ENCODE measurements at regions not wholly inside any gene's neighbourhood (a gene's known extent, or its start where the extent isn't known, plus 50 kb on each side); places are given as distances from the start of the nearest gene placed in this dataset.

GRCh38 chr15:97473627-97474026 is 486.9 kb upstream of the ARRDC4 start:
- Histone ChIP-seq H2AFZ (ENCODE audit: low read length) (no peak overlapping the region), H3K27me3 (ENCODE audit: control insufficient read depth in 1 of 2, insufficient read depth in 2 of 2, low read length in 2 of 2) (no peaks in the 10 kb centered on the region), H3K4me1 (ENCODE audit: insufficient read depth, low read length) (no peaks in the 10 kb centered on the region), H3K4me2 (ENCODE audit: low read depth, low read length) (no peak overlapping the region), H3K36me3 (replicated peaks in 1 of 2; ENCODE audit: control insufficient read depth in 1 of 2, insufficient read depth in 2 of 2, low read length in 2 of 2) (no peaks in the 10 kb centered on the region), H3K79me2 (ENCODE audit: insufficient read depth, low read length) (no peaks in the 10 kb centered on the region), H4K20me1 (ENCODE audit: insufficient read depth, low read length) (no peaks in the 10 kb centered on the region), H3K4me3 (replicated peaks in 1 of 3; ENCODE audit: insufficient read depth in 1 of 3, low read depth in 2 of 3, low read length in 3 of 3) (no peak overlapping the region), H3K9ac (ENCODE audit: insufficient read depth, low read depth, low read length) (no peak overlapping the region), H3K27ac (ENCODE audit: extremely low read length, insufficient read depth, low read length) (no peak overlapping the region), H3K9me3 (ENCODE audit: low read length) (peaks cover 80% of the 10 kb centered on the region)
- in situ Hi-C loops (cut with HindIII; ENCODE audit: extremely low pct_ligation_motif_present, low pct_unique_long_range_greater_than_20kb), result no loop called here
- no peak for TF ChIP-seq HMG20A (CRISPR knock-in tag; IDR thresholded peaks at IDR 0.05; ENCODE audit: borderline replicate concordance)
- no peak for TF ChIP-seq PAWR (CRISPR knock-in tag; IDR thresholded peaks at IDR 0.05; ENCODE audit: borderline replicate concordance)
- TF ChIP-seq ZNF703 (CRISPR knock-in tag; IDR thresholded peaks at IDR 0.05; ENCODE audit: borderline replicate concordance), result no peak
- TF ChIP-seq POLR2A (IDR thresholded peaks at IDR 0.05; ENCODE audit: insufficient read depth in 1 of 2, low read depth in 2 of 2, low read length in 2 of 2), result no peak
- no peak for TF ChIP-seq ZNF512 (CRISPR knock-in tag; IDR thresholded peaks at IDR 0.05)
- DNase-seq (ENCODE audit: low spot score), result no peak
- no TSS peak for BruUV-seq (replicated peaks)
- ChIA-PET POLR2A (no interaction called here), CTCF (ENCODE audit: low intra/inter-chr PET ratio, low total read pairs) (no interaction called here)
- 0% methylated on average over 1 of the region's 1 CpG for WGBS (ENCODE audit: low lambda C conversion rate)
- FAIRE-seq, result no peak
- no peak for ATAC-seq
- intact Hi-C loops (cut with micrococcal nuclease; ENCODE audit: unreplicated experiment), result no loop called here

GRCh38 chr15:97479957-97480356 is 480.5 kb upstream of the ARRDC4 start:
- H3K4me3 ChIP-seq (replicated peaks in 1 of 3; ENCODE audit: insufficient read depth in 1 of 3, low read depth in 2 of 3, low read length in 3 of 3), result no peak overlapping the region
- no peak overlapping the region for H3K9ac ChIP-seq (ENCODE audit: insufficient read depth, low read depth, low read length)
- ChIA-PET POLR2A (no interaction called here), CTCF (ENCODE audit: low intra/inter-chr PET ratio, low total read pairs) (no interaction called here)
- no peak overlapping the region for H3K27ac ChIP-seq (ENCODE audit: extremely low read length, insufficient read depth, low read length)
- BruUV-seq (replicated peaks), result no TSS peak
- H4K20me1 ChIP-seq (ENCODE audit: insufficient read depth, low read length), result no peaks in the 10 kb centered on the region
- ATAC-seq (no peak), DNase-seq (ENCODE audit: low spot score) (no peak), FAIRE-seq (no peak)
- H3K27me3 ChIP-seq (ENCODE audit: control insufficient read depth in 1 of 2, insufficient read depth in 2 of 2, low read length in 2 of 2), result no peaks in the 10 kb centered on the region
- H3K4me1 ChIP-seq (ENCODE audit: insufficient read depth, low read length), result no peaks in the 10 kb centered on the region
- no peaks in the 10 kb centered on the region for H3K36me3 ChIP-seq (replicated peaks in 1 of 2; ENCODE audit: control insufficient read depth in 1 of 2, insufficient read depth in 2 of 2, low read length in 2 of 2)
- no peak overlapping the region for H3K4me2 ChIP-seq (ENCODE audit: low read depth, low read length)
- H3K79me2 ChIP-seq (ENCODE audit: insufficient read depth, low read length), result no peaks in the 10 kb centered on the region
- no peak overlapping the region for H2AFZ ChIP-seq (ENCODE audit: low read length)
- 2% methylated on average over 3 of the region's 3 CpGs for WGBS (ENCODE audit: low lambda C conversion rate)
- in situ Hi-C loops (cut with HindIII; ENCODE audit: extremely low pct_ligation_motif_present, low pct_unique_long_range_greater_than_20kb) (no loop called here), intact Hi-C loops (cut with micrococcal nuclease; ENCODE audit: unreplicated experiment) (no loop called here)
- peaks cover 78% of the 10 kb centered on the region for H3K9me3 ChIP-seq (ENCODE audit: low read length)
- TF ChIP-seq ZBTB10 (CRISPR knock-in tag; IDR thresholded peaks at IDR 0.05; ENCODE audit: borderline replicate concordance) (no peak), PTBP1 (IDR thresholded peaks at IDR 0.05; ENCODE audit: low read depth, low read length, poor library complexity, severe bottlenecking) (no peak), PHF5A (CRISPR knock-in tag; IDR thresholded peaks at IDR 0.05; ENCODE audit: low read depth, unreplicated experiment) (no peak), HOXA5 (CRISPR knock-in tag; IDR thresholded peaks at IDR 0.05) (no peak), ZFP41 (CRISPR knock-in tag; IDR thresholded peaks at IDR 0.05; ENCODE audit: borderline replicate concordance) (no peak), MEIS1 (CRISPR knock-in tag; IDR thresholded peaks at IDR 0.05; ENCODE audit: borderline replicate concordance) (no peak), ONECUT2 (CRISPR knock-in tag; IDR thresholded peaks at IDR 0.05) (no peak), ZNF30 (CRISPR knock-in tag; IDR thresholded peaks at IDR 0.05) (no peak), ELK4 (CRISPR knock-in tag; IDR thresholded peaks at IDR 0.05; ENCODE audit: borderline replicate concordance) (no peak)

Data from HepG2 (cell line).